ENCODE measurements at regions not wholly inside any gene's neighbourhood (a gene's known extent, or its start where the extent isn't known, plus 50 kb on each side); places are given as distances from the start of the nearest gene placed in this dataset.

DNA sequence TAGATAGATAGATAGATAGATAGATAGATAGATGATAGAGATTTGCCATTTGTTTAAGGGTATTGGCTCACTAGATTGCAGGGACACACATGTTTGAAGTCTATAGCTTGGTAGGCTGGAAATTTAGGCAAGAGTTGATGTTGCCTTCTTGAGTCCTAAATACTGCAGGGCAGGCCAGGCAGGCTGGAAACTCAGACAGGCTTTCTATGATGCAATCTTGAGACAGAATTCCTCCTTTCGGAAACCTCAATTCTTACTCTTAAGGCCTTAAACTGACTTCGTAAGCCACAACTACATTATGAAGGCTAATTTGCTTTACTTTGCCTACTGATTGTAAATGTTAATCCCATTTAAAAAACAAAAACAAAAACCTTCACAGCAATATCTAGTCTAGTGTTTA, 322.9 kb upstream of the AKR1E2 start:
- Histone ChIP-seq H4K20me1 (ENCODE audit: insufficient read depth, low read length) (no peaks in the 10 kb centered on the region), H3K4me2 (ENCODE audit: insufficient read depth, low read length) (no peak overlapping the region), H3K9ac (ENCODE audit: low read depth, low read length) (no peak overlapping the region), H3K36me3 (ENCODE audit: insufficient read depth, low read length) (no peaks in the 10 kb centered on the region), H2AFZ (ENCODE audit: low read depth, low read length) (no peak overlapping the region), H3K4me1 (ENCODE audit: insufficient read depth, low read length) (no peaks in the 10 kb centered on the region), H3K4me3 (ENCODE audit: low read depth in 1 of 2, low read length in 2 of 2) (no peak overlapping the region), H3K27ac (ENCODE audit: low read length) (no peak overlapping the region), H3K9me3 (ENCODE audit: insufficient read depth, low read length, severe bottlenecking) (no peaks in the 10 kb centered on the region), H3K79me2 (ENCODE audit: insufficient read depth, low read length) (no peaks in the 10 kb centered on the region), H3K27me3 (ENCODE audit: insufficient read depth, low read length, poor library complexity) (no peaks in the 10 kb centered on the region)
- ATAC-seq (ENCODE audit: insufficient read depth, low read depth) (no peak), DNase-seq (no peak)
- TF ChIP-seq, protein P1, sequence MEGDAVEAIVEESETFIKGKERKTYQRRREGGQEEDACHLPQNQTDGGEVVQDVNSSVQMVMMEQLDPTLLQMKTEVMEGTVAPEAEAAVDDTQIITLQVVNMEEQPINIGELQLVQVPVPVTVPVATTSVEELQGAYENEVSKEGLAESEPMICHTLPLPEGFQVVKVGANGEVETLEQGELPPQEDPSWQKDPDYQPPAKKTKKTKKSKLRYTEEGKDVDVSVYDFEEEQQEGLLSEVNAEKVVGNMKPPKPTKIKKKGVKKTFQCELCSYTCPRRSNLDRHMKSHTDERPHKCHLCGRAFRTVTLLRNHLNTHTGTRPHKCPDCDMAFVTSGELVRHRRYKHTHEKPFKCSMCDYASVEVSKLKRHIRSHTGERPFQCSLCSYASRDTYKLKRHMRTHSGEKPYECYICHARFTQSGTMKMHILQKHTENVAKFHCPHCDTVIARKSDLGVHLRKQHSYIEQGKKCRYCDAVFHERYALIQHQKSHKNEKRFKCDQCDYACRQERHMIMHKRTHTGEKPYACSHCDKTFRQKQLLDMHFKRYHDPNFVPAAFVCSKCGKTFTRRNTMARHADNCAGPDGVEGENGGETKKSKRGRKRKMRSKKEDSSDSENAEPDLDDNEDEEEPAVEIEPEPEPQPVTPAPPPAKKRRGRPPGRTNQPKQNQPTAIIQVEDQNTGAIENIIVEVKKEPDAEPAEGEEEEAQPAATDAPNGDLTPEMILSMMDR (IDR thresholded peaks at IDR 0.05; ENCODE audit: borderline replicate concordance, extremely low read depth, low read length, poor library complexity, severe bottlenecking) = no peak
- TF ChIP-seq EZH2 (IDR thresholded peaks at IDR 0.05; ENCODE audit: borderline replicate concordance, low read depth, low read length, severe bottlenecking) = no peak

DNA sequence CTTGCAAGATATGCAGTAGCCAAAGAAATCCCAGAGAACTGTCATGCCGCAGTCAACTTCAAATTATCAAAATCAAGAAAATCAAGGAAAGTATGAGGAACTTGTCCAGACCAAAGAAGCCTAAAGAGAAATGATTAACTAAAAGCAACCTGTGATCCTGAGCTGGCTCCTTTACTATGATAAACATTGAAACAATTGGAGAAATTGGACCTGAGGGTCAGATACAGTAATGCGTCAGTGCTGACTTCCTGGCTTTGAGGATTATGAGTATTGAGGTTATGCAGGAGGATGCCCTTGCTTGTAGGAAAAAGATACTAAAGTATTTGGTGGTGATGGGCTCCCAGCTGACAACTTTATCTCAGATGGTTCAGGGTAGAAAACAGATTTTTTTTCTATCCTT, 324.7 kb upstream of the AKR1E2 start:
- H3K4me3 ChIP-seq (ENCODE audit: low read depth in 1 of 2, low read length in 2 of 2) = no peak overlapping the region
- no peaks in the 10 kb centered on the region for H3K79me2 ChIP-seq (ENCODE audit: insufficient read depth, low read length)
- no peaks in the 10 kb centered on the region for H3K36me3 ChIP-seq (ENCODE audit: insufficient read depth, low read length)
- no peaks in the 10 kb centered on the region for H4K20me1 ChIP-seq (ENCODE audit: insufficient read depth, low read length)
- DNase-seq (no peak), ATAC-seq (ENCODE audit: insufficient read depth, low read depth) (no peak)
- no peaks in the 10 kb centered on the region for H3K4me1 ChIP-seq (ENCODE audit: insufficient read depth, low read length)
- no peak overlapping the region for H3K27ac ChIP-seq (ENCODE audit: low read length)
- no peak overlapping the region for H2AFZ ChIP-seq (ENCODE audit: low read depth, low read length)
- H3K4me2 ChIP-seq (ENCODE audit: insufficient read depth, low read length) = no peak overlapping the region
- H3K9ac ChIP-seq (ENCODE audit: low read depth, low read length) = no peak overlapping the region
- no peaks in the 10 kb centered on the region for H3K9me3 ChIP-seq (ENCODE audit: insufficient read depth, low read length, severe bottlenecking)
- TF ChIP-seq EZH2 (IDR thresholded peaks at IDR 0.05; ENCODE audit: borderline replicate concordance, low read depth, low read length, severe bottlenecking) = no peak
- TF ChIP-seq, protein P1 (IDR thresholded peaks at IDR 0.05; ENCODE audit: borderline replicate concordance, extremely low read depth, low read length, poor library complexity, severe bottlenecking) = no peak
- no peaks in the 10 kb centered on the region for H3K27me3 ChIP-seq (ENCODE audit: insufficient read depth, low read length, poor library complexity)

DNA sequence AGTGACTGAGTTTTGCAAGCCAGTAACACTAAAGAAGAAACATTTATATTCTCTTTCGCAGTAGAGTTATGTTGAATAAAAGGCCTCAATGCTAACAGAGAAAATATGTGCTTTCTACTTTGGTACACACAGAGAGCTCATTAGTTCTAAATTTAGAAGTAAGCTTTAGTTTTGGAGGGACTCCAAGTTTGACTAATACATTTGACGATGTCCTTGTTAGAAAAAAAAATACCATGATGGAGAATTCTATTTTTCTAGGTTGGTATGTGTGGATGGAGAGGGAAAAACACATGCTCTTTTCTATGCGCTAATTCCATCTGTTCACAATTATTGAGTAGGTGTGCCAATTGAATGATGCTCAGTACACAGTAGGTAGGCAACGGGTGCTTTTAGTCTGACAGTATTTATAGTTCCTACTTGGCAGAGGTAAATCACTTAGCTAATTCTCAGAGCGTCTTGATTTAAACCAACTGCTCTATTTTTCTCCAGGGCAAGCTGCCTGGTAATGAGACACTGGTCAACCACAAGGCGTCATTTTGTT, 327.2 kb upstream of the AKR1E2 start:
- DNase-seq = no peak
- Histone ChIP-seq H3K79me2 (ENCODE audit: insufficient read depth, low read length) (no peaks in the 10 kb centered on the region), H3K4me3 (ENCODE audit: low read depth in 1 of 2, low read length in 2 of 2) (no peak overlapping the region), H4K20me1 (ENCODE audit: insufficient read depth, low read length) (no peaks in the 10 kb centered on the region), H3K9ac (ENCODE audit: low read depth, low read length) (no peak overlapping the region), H3K27me3 (ENCODE audit: insufficient read depth, low read length, poor library complexity) (no peaks in the 10 kb centered on the region), H3K4me2 (ENCODE audit: insufficient read depth, low read length) (no peak overlapping the region), H3K27ac (ENCODE audit: low read length) (no peak overlapping the region), H3K4me1 (ENCODE audit: insufficient read depth, low read length) (no peaks in the 10 kb centered on the region), H3K36me3 (ENCODE audit: insufficient read depth, low read length) (no peaks in the 10 kb centered on the region), H3K9me3 (ENCODE audit: insufficient read depth, low read length, severe bottlenecking) (no peaks in the 10 kb centered on the region), H2AFZ (ENCODE audit: low read depth, low read length) (no peak overlapping the region)
- no peak for ATAC-seq (ENCODE audit: insufficient read depth, low read depth)
- no peak for TF ChIP-seq EZH2 (IDR thresholded peaks at IDR 0.05; ENCODE audit: borderline replicate concordance, low read depth, low read length, severe bottlenecking)
- TF ChIP-seq, protein P1 (IDR thresholded peaks at IDR 0.05; ENCODE audit: borderline replicate concordance, extremely low read depth, low read length, poor library complexity, severe bottlenecking) = no peak

DNA sequence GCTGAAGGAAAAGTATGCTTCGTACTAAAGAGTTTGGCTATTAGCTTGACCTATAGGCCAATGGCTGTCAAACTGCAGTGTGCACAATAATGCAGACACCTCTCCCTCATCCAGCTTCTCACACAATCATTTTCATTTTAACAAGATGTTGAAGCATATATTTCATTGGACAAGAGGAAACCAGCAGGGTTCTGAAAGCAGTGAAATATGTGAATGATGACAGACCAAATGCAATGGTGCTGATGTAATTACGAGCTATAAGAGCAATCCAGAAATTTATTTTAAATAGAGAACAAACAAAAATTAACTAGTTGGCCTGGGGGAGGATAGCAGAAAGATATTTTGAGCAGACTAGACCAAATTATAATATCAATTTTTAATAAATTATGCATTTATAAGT, 331.5 kb upstream of the AKR1E2 start:
- ATAC-seq (ENCODE audit: insufficient read depth, low read depth) (no peak), DNase-seq (no peak)
- Histone ChIP-seq H3K9ac (ENCODE audit: low read depth, low read length) (no peak overlapping the region), H3K27me3 (ENCODE audit: insufficient read depth, low read length, poor library complexity) (no peaks in the 10 kb centered on the region), H2AFZ (ENCODE audit: low read depth, low read length) (no peak overlapping the region), H3K79me2 (ENCODE audit: insufficient read depth, low read length) (no peaks in the 10 kb centered on the region), H3K36me3 (ENCODE audit: insufficient read depth, low read length) (no peaks in the 10 kb centered on the region), H4K20me1 (ENCODE audit: insufficient read depth, low read length) (no peaks in the 10 kb centered on the region), H3K4me2 (ENCODE audit: insufficient read depth, low read length) (no peak overlapping the region), H3K4me1 (ENCODE audit: insufficient read depth, low read length) (no peaks in the 10 kb centered on the region), H3K27ac (ENCODE audit: low read length) (no peak overlapping the region), H3K4me3 (ENCODE audit: low read depth in 1 of 2, low read length in 2 of 2) (no peak overlapping the region), H3K9me3 (ENCODE audit: insufficient read depth, low read length, severe bottlenecking) (no peaks in the 10 kb centered on the region)
- no peak for TF ChIP-seq EZH2 (IDR thresholded peaks at IDR 0.05; ENCODE audit: borderline replicate concordance, low read depth, low read length, severe bottlenecking)
- TF ChIP-seq, protein P1 (IDR thresholded peaks at IDR 0.05; ENCODE audit: borderline replicate concordance, extremely low read depth, low read length, poor library complexity, severe bottlenecking) = no peak

Data from DND-41 (cell line).